Ovary (tissue), 3 donors: ENCODE measurements at regions not wholly inside any gene's neighbourhood (a gene's known extent, or its start where the extent isn't known, plus 50 kb on each side); places are given as distances from the start of the nearest gene placed in this dataset.

Experiments used
- EP300 ChIP-seq: sonication (generic); formaldehyde crosslinking; IDR thresholded peaks from one replicate; pipeline ENCODE4 v1.6.1; 2017; ENCODE audit warnings: antibody characterized with exemption
- POLR2A ChIP-seq: fragments of 450-650 bp; IDR thresholded peaks from one replicate; pipeline ENCODE4 v1.6.1; 2017; ENCODE audit warnings: antibody characterized with exemption, mild to moderate bottlenecking, moderate library complexity
- TF ChIP-seq, protein P1 (sequence below), 3 donors: fragments of 450-650 bp in 2 of 3; fragments of 200-600 bp in 1 of 3; IDR thresholded peaks; one replicate each; pipeline versions ENCODE4 v1.5.1 to v1.8.0; 2016 to 2022; ENCODE audit warnings: antibody characterized with exemption in 3 of 3, mild to moderate bottlenecking in 1 of 3
- donor health status: DM: no; HTN: no; CAD: no.

GRCh38 chr3:159249472-159250174, 447.8 kb downstream of the MFSD1 start:
- TF ChIP-seq, protein P1, sequence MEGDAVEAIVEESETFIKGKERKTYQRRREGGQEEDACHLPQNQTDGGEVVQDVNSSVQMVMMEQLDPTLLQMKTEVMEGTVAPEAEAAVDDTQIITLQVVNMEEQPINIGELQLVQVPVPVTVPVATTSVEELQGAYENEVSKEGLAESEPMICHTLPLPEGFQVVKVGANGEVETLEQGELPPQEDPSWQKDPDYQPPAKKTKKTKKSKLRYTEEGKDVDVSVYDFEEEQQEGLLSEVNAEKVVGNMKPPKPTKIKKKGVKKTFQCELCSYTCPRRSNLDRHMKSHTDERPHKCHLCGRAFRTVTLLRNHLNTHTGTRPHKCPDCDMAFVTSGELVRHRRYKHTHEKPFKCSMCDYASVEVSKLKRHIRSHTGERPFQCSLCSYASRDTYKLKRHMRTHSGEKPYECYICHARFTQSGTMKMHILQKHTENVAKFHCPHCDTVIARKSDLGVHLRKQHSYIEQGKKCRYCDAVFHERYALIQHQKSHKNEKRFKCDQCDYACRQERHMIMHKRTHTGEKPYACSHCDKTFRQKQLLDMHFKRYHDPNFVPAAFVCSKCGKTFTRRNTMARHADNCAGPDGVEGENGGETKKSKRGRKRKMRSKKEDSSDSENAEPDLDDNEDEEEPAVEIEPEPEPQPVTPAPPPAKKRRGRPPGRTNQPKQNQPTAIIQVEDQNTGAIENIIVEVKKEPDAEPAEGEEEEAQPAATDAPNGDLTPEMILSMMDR (IDR thresholded peaks at IDR 0.05) = no peak
- TF ChIP-seq POLR2A (no peak), EP300 (no peak)
